ENCODE measurements at regions not wholly inside any gene's neighbourhood (a gene's known extent, or its start where the extent isn't known, plus 50 kb on each side); places are given as distances from the start of the nearest gene placed in this dataset.

DNA sequence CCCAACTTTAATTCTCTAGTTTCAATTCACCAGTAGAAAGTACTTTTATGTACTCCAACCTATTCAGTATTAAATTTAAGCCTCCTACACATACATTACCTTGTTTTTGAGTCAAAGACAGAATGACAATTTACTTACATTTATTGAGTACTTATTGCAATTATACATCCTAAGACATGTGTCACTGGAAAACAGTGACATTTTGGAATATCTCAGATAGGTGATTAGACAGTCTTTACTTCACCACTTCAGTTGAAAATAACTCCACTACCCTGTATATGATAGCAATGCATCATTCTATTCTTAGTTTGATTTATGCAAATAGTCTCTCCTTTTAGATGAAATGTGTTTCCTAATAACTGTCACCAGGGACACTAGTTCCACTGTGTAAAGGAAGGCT, 461.5 kb downstream of the TUSC7 start:
- Histone ChIP-seq H3K9me3 (ENCODE audit: control insufficient read depth in 2 of 2, insufficient read depth in 1 of 2, low read length in 1 of 2) (no peaks in the 10 kb centered on the region), H3K27ac (ENCODE audit: low read depth in 1 of 2, low read length in 1 of 2) (no peak overlapping the region), H3K4me3 (ENCODE audit: low read length in 2 of 2) (no peak overlapping the region), H3K4me1 (ENCODE audit: control insufficient read depth in 2 of 2, insufficient read depth in 2 of 2, low read length in 2 of 2) (no peaks in the 10 kb centered on the region), H3K27me3 (ENCODE audit: control insufficient read depth in 2 of 2, insufficient read depth in 1 of 2, low read length in 1 of 2) (no peaks in the 10 kb centered on the region), H3K36me3 (ENCODE audit: control insufficient read depth in 2 of 2, insufficient read depth in 2 of 2, low read length in 1 of 2) (no peaks in the 10 kb centered on the region)
- DNase-seq (ENCODE audit: low read depth in 6 of 9, low spot score in 9 of 9) = no peak

DNA sequence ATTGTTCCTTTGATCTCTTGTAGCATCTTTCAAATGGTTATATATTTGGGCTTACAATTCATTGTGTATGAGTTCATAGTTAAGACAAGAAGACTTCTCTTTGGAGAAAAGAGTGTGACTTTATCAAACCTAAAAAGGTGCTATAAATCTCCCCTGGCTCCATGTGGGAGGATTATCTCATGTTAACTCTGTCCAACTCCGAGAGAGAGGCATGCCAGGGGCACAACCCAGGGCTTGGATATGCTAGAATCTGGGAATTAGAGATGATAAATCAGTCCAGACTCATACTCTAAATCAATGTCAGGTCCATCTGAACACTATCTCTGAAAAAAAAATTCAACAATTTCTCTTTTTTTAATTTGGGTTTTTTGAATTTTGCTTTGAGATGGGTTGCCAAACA, 462.8 kb downstream of the TUSC7 start:
- 79% methylated on average over 1 of the region's 1 CpG for WGBS
- no peaks in the 10 kb centered on the region for H3K9me3 ChIP-seq (ENCODE audit: control insufficient read depth in 2 of 2, insufficient read depth in 1 of 2, low read length in 1 of 2)
- no peaks in the 10 kb centered on the region for H3K36me3 ChIP-seq (ENCODE audit: control insufficient read depth in 2 of 2, insufficient read depth in 2 of 2, low read length in 1 of 2)
- DNase-seq (ENCODE audit: low read depth in 6 of 9, low spot score in 9 of 9) = no peak
- H3K4me3 ChIP-seq (ENCODE audit: low read length in 2 of 2) = no peak overlapping the region
- no peaks in the 10 kb centered on the region for H3K27me3 ChIP-seq (ENCODE audit: control insufficient read depth in 2 of 2, insufficient read depth in 1 of 2, low read length in 1 of 2)
- no peaks in the 10 kb centered on the region for H3K4me1 ChIP-seq (ENCODE audit: control insufficient read depth in 2 of 2, insufficient read depth in 2 of 2, low read length in 2 of 2)
- no peak overlapping the region for H3K27ac ChIP-seq (ENCODE audit: low read depth in 1 of 2, low read length in 1 of 2)

- Histone ChIP-seq H3K4me3 (ENCODE audit: low read length in 2 of 2) (no peak overlapping the region), H3K9me3 (ENCODE audit: control insufficient read depth in 2 of 2, insufficient read depth in 1 of 2, low read length in 1 of 2) (no peaks in the 10 kb centered on the region), H3K36me3 (ENCODE audit: control insufficient read depth in 2 of 2, insufficient read depth in 2 of 2, low read length in 1 of 2) (no peaks in the 10 kb centered on the region), H3K4me1 (ENCODE audit: control insufficient read depth in 2 of 2, insufficient read depth in 2 of 2, low read length in 2 of 2) (no peaks in the 10 kb centered on the region), H3K27ac (ENCODE audit: low read depth in 1 of 2, low read length in 1 of 2) (no peak overlapping the region), H3K27me3 (ENCODE audit: control insufficient read depth in 2 of 2, insufficient read depth in 1 of 2, low read length in 1 of 2) (no peaks in the 10 kb centered on the region)
- WGBS = 71% methylated on average over 1 of the region's 1 CpG
- DNase-seq (ENCODE audit: low read depth in 6 of 9, low spot score in 9 of 9) = no peak
Observed at GRCh38 chr3:117181222-117181621, 471.6 kb downstream of the TUSC7 start.

GRCh38 chr3:117184574-117184973, 475.0 kb downstream of the TUSC7 start:
- Histone ChIP-seq H3K4me3 (ENCODE audit: low read length in 2 of 2) (no peak overlapping the region), H3K36me3 (ENCODE audit: control insufficient read depth in 2 of 2, insufficient read depth in 2 of 2, low read length in 1 of 2) (no peaks in the 10 kb centered on the region), H3K27me3 (ENCODE audit: control insufficient read depth in 2 of 2, insufficient read depth in 1 of 2, low read length in 1 of 2) (no peaks in the 10 kb centered on the region), H3K4me1 (ENCODE audit: control insufficient read depth in 2 of 2, insufficient read depth in 2 of 2, low read length in 2 of 2) (no peaks in the 10 kb centered on the region), H3K9me3 (ENCODE audit: control insufficient read depth in 2 of 2, insufficient read depth in 1 of 2, low read length in 1 of 2) (no peaks in the 10 kb centered on the region), H3K27ac (ENCODE audit: low read depth in 1 of 2, low read length in 1 of 2) (no peak overlapping the region)
- 90% methylated on average over 4 of the region's 4 CpGs for WGBS
- DNase-seq (ENCODE audit: low read depth in 6 of 9, low spot score in 9 of 9) = no peak

DNA sequence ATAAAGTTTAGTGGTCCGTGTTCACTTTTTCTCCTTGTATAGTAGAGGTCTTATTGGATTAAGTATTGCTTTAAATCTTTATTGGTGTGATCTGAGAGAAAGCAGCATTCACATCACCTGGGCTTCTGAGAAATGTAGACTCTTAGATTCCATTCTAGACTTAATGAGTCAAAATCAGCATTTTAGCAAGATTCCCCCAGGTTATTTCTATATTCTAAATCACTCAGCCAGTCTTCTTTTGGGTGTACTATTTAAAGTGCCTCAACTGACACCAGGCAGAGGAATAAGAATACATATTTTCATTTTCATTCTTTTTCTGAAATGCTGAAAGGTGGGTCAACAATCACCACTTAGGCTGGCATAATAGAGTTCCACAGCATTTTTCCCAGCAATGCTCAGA, 481.7 kb downstream of the TUSC7 start:
- Histone ChIP-seq H3K4me3 (ENCODE audit: low read length in 2 of 2) (no peak overlapping the region), H3K9me3 (ENCODE audit: control insufficient read depth in 2 of 2, insufficient read depth in 1 of 2, low read length in 1 of 2) (no peaks in the 10 kb centered on the region), H3K4me1 (ENCODE audit: control insufficient read depth in 2 of 2, insufficient read depth in 2 of 2, low read length in 2 of 2) (no peaks in the 10 kb centered on the region), H3K27ac (ENCODE audit: low read depth in 1 of 2, low read length in 1 of 2) (no peak overlapping the region), H3K36me3 (ENCODE audit: control insufficient read depth in 2 of 2, insufficient read depth in 2 of 2, low read length in 1 of 2) (no peaks in the 10 kb centered on the region), H3K27me3 (ENCODE audit: control insufficient read depth in 2 of 2, insufficient read depth in 1 of 2, low read length in 1 of 2) (no peaks in the 10 kb centered on the region)
- 91% methylated on average over 1 of the region's 1 CpG for WGBS
- DNase-seq (ENCODE audit: low read depth in 6 of 9, low spot score in 9 of 9) = no peak

- H3K4me3 ChIP-seq (ENCODE audit: low read length in 2 of 2) = no peak overlapping the region
- no peak for DNase-seq (ENCODE audit: low read depth in 6 of 9, low spot score in 9 of 9)
- no peaks in the 10 kb centered on the region for H3K9me3 ChIP-seq (ENCODE audit: control insufficient read depth in 2 of 2, insufficient read depth in 1 of 2, low read length in 1 of 2)
- no peaks in the 10 kb centered on the region for H3K4me1 ChIP-seq (ENCODE audit: control insufficient read depth in 2 of 2, insufficient read depth in 2 of 2, low read length in 2 of 2)
- 92% methylated on average over 8 of the region's 8 CpGs for WGBS
- no peak overlapping the region for H3K27ac ChIP-seq (ENCODE audit: low read depth in 1 of 2, low read length in 1 of 2)
- no peaks in the 10 kb centered on the region for H3K36me3 ChIP-seq (ENCODE audit: control insufficient read depth in 2 of 2, insufficient read depth in 2 of 2, low read length in 1 of 2)
- H3K27me3 ChIP-seq (ENCODE audit: control insufficient read depth in 2 of 2, insufficient read depth in 1 of 2, low read length in 1 of 2) = no peaks in the 10 kb centered on the region
Observed at GRCh38 chr3:117192888-117193287, 483.3 kb downstream of the TUSC7 start.

GRCh38 chr3:117193390-117193789, 483.8 kb downstream of the TUSC7 start:
- Histone ChIP-seq H3K4me1 (ENCODE audit: control insufficient read depth in 2 of 2, insufficient read depth in 2 of 2, low read length in 2 of 2) (no peaks in the 10 kb centered on the region), H3K27ac (ENCODE audit: low read depth in 1 of 2, low read length in 1 of 2) (no peak overlapping the region), H3K9me3 (ENCODE audit: control insufficient read depth in 2 of 2, insufficient read depth in 1 of 2, low read length in 1 of 2) (no peaks in the 10 kb centered on the region), H3K27me3 (ENCODE audit: control insufficient read depth in 2 of 2, insufficient read depth in 1 of 2, low read length in 1 of 2) (no peaks in the 10 kb centered on the region), H3K36me3 (ENCODE audit: control insufficient read depth in 2 of 2, insufficient read depth in 2 of 2, low read length in 1 of 2) (no peaks in the 10 kb centered on the region), H3K4me3 (ENCODE audit: low read length in 2 of 2) (no peak overlapping the region)
- WGBS = 91% methylated on average over 2 of the region's 2 CpGs
- DNase-seq (ENCODE audit: low read depth in 6 of 9, low spot score in 9 of 9) = no peak

DNA sequence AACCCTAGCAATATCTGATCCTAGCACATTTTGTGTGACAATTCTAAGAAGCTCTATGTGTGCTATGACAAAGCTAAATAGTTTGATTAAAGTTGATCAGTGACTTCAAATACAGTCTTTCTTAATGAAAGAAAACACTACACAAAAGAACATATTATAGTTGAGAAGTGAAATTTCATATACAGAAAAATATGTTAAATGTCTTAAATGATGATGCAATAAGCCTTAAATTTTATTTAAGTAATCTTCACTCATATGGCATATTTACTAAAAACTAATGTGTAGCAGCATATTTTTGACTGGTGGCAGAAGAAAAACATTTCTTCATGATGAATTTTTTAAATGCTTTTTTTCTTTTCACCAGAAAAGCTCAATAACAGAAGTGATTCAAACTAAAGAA, 485.5 kb downstream of the TUSC7 start:
- no peaks in the 10 kb centered on the region for H3K27me3 ChIP-seq (ENCODE audit: control insufficient read depth in 2 of 2, insufficient read depth in 1 of 2, low read length in 1 of 2)
- H3K4me1 ChIP-seq (ENCODE audit: control insufficient read depth in 2 of 2, insufficient read depth in 2 of 2, low read length in 2 of 2) = no peaks in the 10 kb centered on the region
- no peak for DNase-seq (ENCODE audit: low read depth in 6 of 9, low spot score in 9 of 9)
- H3K36me3 ChIP-seq (ENCODE audit: control insufficient read depth in 2 of 2, insufficient read depth in 2 of 2, low read length in 1 of 2) = no peaks in the 10 kb centered on the region
- H3K9me3 ChIP-seq (ENCODE audit: control insufficient read depth in 2 of 2, insufficient read depth in 1 of 2, low read length in 1 of 2) = no peaks in the 10 kb centered on the region
- no peak overlapping the region for H3K27ac ChIP-seq (ENCODE audit: low read depth in 1 of 2, low read length in 1 of 2)
- no peak overlapping the region for H3K4me3 ChIP-seq (ENCODE audit: low read length in 2 of 2)

- Histone ChIP-seq H3K36me3 (ENCODE audit: control insufficient read depth in 2 of 2, insufficient read depth in 2 of 2, low read length in 1 of 2) (no peaks in the 10 kb centered on the region), H3K4me3 (ENCODE audit: low read length in 2 of 2) (no peak overlapping the region), H3K4me1 (ENCODE audit: control insufficient read depth in 2 of 2, insufficient read depth in 2 of 2, low read length in 2 of 2) (no peaks in the 10 kb centered on the region), H3K9me3 (ENCODE audit: control insufficient read depth in 2 of 2, insufficient read depth in 1 of 2, low read length in 1 of 2) (no peaks in the 10 kb centered on the region), H3K27ac (ENCODE audit: low read depth in 1 of 2, low read length in 1 of 2) (no peak overlapping the region), H3K27me3 (ENCODE audit: control insufficient read depth in 2 of 2, insufficient read depth in 1 of 2, low read length in 1 of 2) (no peaks in the 10 kb centered on the region)
- DNase-seq (ENCODE audit: low read depth in 6 of 9, low spot score in 9 of 9) = no peak
- 92% methylated on average over 2 of the region's 2 CpGs for WGBS
Observed at GRCh38 chr3:117200962-117201361, 491.4 kb downstream of the TUSC7 start.
